ENCODE measurements at regions not wholly inside any gene's neighbourhood (a gene's known extent, or its start where the extent isn't known, plus 50 kb on each side); places are given as distances from the start of the nearest gene placed in this dataset.

DNA sequence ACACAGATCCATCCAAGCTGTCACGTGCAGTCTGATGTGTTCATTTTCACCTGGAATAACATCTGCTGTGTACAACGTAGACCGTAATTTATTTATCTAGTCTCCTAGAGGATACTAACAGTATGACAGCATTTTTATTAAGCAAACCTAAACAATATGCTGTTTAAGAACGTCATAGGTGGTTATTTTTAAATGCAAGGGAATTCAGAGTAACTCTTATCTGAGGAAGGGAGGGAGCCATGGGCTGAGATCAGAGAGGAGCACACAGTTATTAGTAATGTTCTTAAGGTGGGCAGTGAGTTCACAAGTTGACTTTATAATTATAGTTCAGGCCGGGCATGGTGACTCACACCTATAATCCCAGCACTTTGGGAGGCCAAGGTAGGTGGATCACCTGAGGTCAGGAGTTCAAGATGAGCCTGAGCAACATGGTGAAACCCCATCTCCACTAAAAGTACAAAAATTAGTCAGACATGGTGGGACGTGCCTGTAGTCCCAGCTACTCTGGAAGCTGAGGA, 193.6 kb downstream of the UACA start:
- no peak for DNase-seq (ENCODE audit: extremely low spot score)
- Histone ChIP-seq H3K27ac (ENCODE audit: low read depth) (no peak overlapping the region), H3K36me3 (ENCODE audit: insufficient read depth) (no peaks in the 10 kb centered on the region), H3K4me1 (ENCODE audit: insufficient read depth) (no peaks in the 10 kb centered on the region), H3K4me3 (ENCODE audit: low read depth, low read length) (no peak overlapping the region)
- 45% methylated on average over 6 of the region's 6 CpGs for WGBS

DNA sequence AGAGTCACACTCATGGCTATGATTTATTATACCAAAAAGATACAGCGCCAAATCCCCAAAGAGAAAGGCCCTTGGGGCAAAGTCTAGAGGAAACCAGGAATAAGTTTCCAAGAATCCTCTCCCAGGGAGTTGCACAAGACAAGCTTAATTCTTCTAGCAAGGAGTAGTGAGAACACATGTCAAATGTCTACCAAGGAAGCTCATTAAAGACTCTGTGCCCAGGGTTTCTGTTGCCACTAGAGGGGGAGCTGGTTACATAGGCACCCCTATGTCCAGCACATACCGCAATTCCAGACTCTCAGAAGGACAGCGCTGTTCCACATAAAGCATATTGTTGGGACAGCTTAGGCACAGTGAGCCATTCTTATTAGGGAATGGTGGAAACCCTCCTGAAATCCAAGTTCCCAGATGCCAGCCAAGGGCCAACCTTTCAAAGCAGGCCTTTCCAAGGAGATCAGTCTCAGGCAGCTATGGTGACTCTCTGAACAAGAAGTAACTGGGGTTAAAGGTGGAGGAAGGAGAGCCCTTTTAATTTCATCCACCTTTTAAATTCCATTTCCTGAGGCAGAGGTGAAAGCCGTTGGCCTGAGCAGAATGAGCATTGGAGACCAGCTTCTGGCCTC, 194.2 kb downstream of the UACA start:
- H3K4me1 ChIP-seq (ENCODE audit: insufficient read depth), result no peaks in the 10 kb centered on the region
- DNase-seq (ENCODE audit: extremely low spot score), result no peak
- no peaks in the 10 kb centered on the region for H3K36me3 ChIP-seq (ENCODE audit: insufficient read depth)
- 53% methylated on average over 4 of the region's 4 CpGs for WGBS
- no peak overlapping the region for H3K27ac ChIP-seq (ENCODE audit: low read depth)
- H3K4me3 ChIP-seq (ENCODE audit: low read depth, low read length), result no peak overlapping the region

DNA sequence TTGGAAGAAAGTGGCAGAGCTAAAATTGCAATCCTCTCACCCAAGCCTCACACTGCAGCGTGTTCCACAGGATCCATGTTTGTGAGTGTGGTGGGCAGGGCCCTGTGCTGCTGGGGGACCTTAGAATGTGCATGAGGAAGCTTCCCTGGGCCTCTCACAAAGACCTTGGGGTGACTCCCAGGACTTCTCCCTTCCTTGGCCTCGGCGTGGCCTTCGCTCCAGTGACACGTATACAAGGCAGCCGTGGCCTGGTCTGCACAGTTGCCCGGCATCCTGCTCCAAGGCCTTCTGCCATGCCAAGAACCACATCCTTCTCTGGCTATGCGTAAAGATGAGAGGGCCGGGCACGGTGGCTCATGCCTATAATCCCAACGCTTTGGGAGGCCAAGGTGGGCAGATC, 196.4 kb downstream of the UACA start:
- no peak overlapping the region for H3K27ac ChIP-seq (ENCODE audit: low read depth)
- 87% methylated on average over 11 of the region's 11 CpGs for WGBS
- H3K4me1 ChIP-seq (ENCODE audit: insufficient read depth), result no peaks in the 10 kb centered on the region
- no peaks in the 10 kb centered on the region for H3K36me3 ChIP-seq (ENCODE audit: insufficient read depth)
- DNase-seq (ENCODE audit: extremely low spot score), result no peak
- H3K4me3 ChIP-seq (ENCODE audit: low read depth, low read length), result no peak overlapping the region

DNA sequence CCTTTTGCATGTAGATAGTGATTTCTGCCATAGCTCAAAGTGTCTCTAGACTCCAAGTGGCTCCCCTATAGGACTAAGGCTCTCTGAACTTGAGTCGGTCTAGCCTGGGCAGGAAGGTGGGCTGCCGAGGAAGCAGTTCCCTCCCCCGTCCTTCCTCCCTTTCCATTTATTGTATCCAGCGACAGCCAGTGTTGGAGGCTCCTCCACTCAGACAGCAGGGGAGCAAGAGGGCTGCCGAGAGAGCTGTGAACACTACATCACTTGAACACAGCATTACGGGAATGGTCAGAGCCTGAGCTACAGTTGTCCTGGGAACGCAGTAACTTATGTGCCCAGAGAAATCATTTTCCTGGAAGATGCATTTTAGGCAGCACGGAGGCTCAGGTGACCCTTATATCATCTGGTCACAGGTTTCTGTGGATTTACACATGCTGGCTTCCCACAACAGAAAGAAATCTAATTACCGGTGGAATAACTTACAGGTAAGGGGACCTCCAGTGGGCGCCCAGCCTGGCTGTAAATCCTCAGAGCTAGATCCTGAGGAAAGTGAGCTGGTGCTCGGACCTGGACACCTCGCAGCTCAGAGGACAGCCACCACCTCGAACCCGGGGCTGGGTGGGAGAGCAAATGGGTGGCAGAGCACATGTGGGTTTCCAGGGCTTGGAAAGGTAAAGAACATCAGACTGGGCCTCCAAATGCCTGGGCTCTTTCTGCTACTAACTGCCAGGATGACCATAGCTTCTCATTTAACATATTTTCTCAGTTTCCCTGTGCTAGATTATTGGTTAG, 197.1 kb downstream of the UACA start:
- no peaks in the 10 kb centered on the region for H3K4me1 ChIP-seq (ENCODE audit: insufficient read depth)
- H3K27ac ChIP-seq (ENCODE audit: low read depth), result no peak overlapping the region
- no peak overlapping the region for H3K4me3 ChIP-seq (ENCODE audit: low read depth, low read length)
- 72% methylated on average over 14 of the region's 14 CpGs for WGBS
- DNase-seq (ENCODE audit: extremely low spot score), result no peak
- H3K36me3 ChIP-seq (ENCODE audit: insufficient read depth), result no peaks in the 10 kb centered on the region

DNA sequence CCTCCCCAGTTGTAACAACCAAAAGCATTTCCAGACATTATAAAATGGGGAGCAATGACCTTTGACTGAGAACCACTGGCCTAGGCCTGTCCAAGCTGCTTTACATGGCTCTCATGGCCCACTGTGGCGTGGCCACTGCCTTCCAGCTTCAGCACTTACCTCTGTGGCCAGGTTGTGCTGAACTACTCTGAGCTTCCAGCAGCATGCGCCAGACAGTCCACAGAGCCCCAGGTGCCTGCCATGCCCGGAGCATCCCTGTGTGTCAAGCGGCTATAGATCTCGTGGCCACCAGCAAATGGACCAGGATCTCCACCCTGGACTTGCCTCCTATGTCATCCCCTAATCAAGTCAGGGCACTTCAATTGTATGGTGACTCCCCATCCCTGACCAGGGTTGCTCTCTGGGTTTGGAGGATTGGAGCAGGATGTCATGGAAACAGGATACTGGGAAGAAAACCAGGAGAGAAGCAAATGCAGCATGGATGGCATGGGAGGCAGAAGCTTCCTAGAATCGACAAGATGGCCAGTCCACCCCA, 199.7 kb downstream of the UACA start:
- Histone ChIP-seq H3K4me1 (ENCODE audit: insufficient read depth) (no peaks in the 10 kb centered on the region), H3K27ac (ENCODE audit: low read depth) (no peak overlapping the region), H3K36me3 (ENCODE audit: insufficient read depth) (no peaks in the 10 kb centered on the region), H3K4me3 (ENCODE audit: low read depth, low read length) (no peak overlapping the region)
- 95% methylated on average over 6 of the region's 6 CpGs for WGBS
- DNase-seq (ENCODE audit: extremely low spot score), result no peak

DNA sequence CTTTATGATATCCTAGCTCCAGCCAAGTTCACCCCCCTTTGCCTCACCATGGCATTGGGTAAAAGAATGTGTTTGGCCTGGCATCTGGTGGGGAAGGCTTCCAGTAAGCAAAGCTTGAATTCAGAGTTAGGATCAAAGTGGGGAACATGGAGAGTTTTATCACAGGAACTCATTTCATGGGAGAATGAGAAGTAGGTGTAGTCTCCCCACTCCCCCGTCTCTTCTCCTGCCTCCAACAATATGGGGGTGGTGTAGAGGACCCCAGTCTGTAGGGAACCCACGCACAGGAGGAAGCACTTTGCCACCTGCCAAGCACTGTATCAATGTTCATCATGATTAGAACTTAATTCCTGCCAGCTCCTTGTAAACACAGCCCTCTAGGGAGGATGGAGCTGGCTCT, 200.5 kb downstream of the UACA start:
- Histone ChIP-seq H3K4me3 (ENCODE audit: low read depth, low read length) (no peak overlapping the region), H3K4me1 (ENCODE audit: insufficient read depth) (no peaks in the 10 kb centered on the region), H3K27ac (ENCODE audit: low read depth) (no peak overlapping the region), H3K36me3 (ENCODE audit: insufficient read depth) (no peaks in the 10 kb centered on the region)
- 87% methylated on average over 2 of the region's 2 CpGs for WGBS
- DNase-seq (ENCODE audit: extremely low spot score), result no peak

DNA sequence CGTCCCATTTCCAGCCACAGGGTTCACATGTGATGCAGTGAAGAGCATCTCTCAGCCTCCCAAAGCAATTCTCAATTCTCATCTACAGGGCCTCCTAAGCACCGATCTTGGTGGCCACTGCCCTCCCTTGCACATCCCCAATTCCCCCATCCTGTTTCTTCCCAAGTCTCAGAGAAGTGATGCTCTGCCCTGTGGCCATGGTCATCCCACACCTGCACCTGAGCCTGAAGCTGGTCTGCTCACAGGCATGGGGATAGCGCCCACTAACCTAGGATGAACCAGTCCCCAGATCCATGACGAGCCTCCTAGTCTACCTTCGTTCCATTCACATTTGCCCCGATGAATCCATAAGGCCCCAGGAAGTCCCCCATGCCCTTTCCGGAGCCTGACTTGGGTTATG, 201.5 kb downstream of the UACA start:
- Histone ChIP-seq H3K4me1 (ENCODE audit: insufficient read depth) (no peaks in the 10 kb centered on the region), H3K27ac (ENCODE audit: low read depth) (no peak overlapping the region), H3K36me3 (ENCODE audit: insufficient read depth) (no peaks in the 10 kb centered on the region), H3K4me3 (ENCODE audit: low read depth, low read length) (no peak overlapping the region)
- no peak for DNase-seq (ENCODE audit: extremely low spot score)
- 96% methylated on average over 7 of the region's 7 CpGs for WGBS

DNA sequence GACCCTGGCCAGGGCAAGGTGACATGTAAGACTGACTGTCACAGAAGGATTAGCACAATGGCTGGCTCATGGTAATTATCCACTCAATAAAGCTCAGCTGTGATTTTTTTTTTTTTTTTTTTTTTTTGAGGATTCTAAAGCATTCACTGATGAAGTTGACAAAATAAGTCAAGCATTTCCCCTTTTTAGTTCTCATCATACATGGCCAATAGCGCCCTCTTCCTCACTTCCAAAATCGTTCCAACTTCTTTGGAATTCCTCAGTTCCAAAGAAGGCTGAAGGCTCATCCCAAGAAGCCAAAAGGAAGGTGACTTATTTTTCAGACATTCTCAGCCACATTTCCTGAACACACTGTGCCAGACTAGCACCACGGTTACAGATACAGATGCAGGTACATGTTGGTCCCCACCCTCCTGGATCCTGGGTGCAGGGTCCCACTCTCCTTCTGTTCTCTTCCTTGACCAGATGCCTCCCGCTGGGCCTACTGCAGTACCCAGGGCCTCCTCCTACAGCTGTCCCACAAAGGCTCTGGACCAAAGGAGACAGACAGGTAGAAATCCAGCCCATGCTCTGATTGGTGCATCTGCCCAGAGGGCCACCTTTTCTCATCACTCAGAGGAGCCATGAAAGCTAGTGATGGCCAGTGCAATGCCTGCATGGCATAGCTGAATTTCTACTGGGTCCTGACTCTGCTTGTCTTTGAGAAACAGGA, 202.6 kb downstream of the UACA start:
- no peaks in the 10 kb centered on the region for H3K36me3 ChIP-seq (ENCODE audit: insufficient read depth)
- H3K4me1 ChIP-seq (ENCODE audit: insufficient read depth), result no peaks in the 10 kb centered on the region
- no peak overlapping the region for H3K4me3 ChIP-seq (ENCODE audit: low read depth, low read length)
- WGBS, result 86% methylated on average over 4 of the region's 4 CpGs
- no peak for DNase-seq (ENCODE audit: extremely low spot score)
- H3K27ac ChIP-seq (ENCODE audit: low read depth), result no peak overlapping the region

DNA sequence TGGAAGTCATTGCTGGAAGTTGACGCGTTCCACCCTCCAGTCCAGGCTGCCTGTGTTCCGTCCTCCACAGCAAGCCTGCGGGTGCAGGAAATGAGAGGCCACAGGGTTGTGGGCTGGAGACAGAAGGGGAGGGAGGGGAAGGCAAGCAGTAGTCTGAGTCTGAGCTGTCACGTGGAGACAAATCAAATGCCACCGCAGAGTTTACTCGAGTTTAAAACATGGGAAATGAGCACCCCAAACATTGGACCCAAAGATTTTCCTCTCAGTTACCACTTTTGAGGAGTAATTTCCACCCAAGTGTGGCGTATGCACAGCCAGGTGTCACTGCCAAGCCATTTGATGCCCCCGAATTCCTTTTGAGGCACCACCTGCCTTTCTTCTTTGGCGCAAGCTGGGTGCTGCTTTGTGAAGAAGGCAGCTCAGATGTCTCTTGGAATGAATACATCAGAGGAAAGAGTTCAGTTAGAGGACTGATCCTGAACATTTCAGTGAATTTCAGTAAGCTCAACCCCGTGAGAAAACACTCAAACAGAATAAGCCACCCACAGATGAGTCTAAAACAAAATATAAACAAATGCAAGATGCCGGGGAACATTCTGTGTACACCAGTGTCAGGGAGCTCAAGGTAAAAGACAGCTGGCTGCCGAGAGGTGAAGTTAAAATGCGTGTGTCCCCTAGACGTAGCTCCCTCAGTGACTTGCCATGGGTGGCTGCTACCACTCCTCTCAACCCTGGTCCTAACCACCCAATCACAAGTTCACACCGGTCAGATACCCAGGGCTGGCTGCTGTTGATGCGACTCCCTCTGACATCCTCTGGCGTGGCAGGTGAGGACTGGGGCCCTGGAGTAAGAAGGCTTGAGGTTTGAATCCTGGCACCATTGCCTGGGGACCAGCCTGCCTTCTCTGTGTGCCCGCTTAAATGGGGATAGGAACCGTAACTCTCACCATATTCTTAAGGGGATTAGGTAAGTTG, 203.8 kb downstream of the UACA start:
- H3K4me3 ChIP-seq (ENCODE audit: low read depth, low read length), result no peak overlapping the region
- H3K36me3 ChIP-seq (ENCODE audit: insufficient read depth), result no peaks in the 10 kb centered on the region
- WGBS, result 47% methylated on average over 20 of the region's 20 CpGs
- H3K27ac ChIP-seq (ENCODE audit: low read depth), result no peak overlapping the region
- H3K4me1 ChIP-seq (ENCODE audit: insufficient read depth), result no peaks in the 10 kb centered on the region
- DNase-seq (ENCODE audit: extremely low spot score), result no peak

DNA sequence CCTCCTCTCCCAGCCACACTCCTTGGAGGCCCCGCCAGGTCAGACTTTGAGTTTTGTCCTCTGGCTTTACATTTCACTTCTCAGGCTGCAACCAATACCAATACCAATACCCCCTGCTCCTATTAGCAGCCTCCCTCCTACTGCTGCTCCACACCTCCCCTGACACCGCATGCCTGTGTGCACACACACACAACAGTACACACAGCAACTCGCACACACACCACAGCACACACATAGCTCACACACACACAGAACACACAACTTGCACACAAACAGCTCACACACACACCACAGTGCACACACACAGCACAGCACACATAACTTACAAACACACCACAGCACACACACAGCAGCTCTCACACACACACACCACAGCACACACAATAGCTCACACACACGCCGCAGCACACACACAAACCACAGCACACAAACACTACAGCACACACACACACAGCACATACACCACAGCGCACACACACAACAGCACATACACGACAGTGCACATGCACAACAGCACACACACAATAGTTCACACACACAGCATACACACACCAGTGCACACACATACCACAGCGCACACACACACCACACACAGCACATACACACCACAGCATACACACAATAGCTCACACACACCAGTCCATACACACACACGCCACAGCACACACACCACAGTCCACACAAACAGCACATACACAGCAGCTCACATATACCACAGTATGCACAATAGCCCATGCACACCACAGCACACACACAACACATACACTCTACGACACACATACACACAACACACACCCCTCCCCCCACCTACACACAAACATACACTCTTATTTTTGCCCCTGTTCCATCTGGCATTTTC, 204.7 kb downstream of the UACA start:
- Histone ChIP-seq H3K27ac (ENCODE audit: low read depth) (no peak overlapping the region), H3K36me3 (ENCODE audit: insufficient read depth) (no peaks in the 10 kb centered on the region), H3K4me1 (ENCODE audit: insufficient read depth) (no peaks in the 10 kb centered on the region), H3K4me3 (ENCODE audit: low read depth, low read length) (no peak overlapping the region)
- 88% methylated on average over 10 of the region's 10 CpGs for WGBS
- no peak for DNase-seq (ENCODE audit: extremely low spot score)

DNA sequence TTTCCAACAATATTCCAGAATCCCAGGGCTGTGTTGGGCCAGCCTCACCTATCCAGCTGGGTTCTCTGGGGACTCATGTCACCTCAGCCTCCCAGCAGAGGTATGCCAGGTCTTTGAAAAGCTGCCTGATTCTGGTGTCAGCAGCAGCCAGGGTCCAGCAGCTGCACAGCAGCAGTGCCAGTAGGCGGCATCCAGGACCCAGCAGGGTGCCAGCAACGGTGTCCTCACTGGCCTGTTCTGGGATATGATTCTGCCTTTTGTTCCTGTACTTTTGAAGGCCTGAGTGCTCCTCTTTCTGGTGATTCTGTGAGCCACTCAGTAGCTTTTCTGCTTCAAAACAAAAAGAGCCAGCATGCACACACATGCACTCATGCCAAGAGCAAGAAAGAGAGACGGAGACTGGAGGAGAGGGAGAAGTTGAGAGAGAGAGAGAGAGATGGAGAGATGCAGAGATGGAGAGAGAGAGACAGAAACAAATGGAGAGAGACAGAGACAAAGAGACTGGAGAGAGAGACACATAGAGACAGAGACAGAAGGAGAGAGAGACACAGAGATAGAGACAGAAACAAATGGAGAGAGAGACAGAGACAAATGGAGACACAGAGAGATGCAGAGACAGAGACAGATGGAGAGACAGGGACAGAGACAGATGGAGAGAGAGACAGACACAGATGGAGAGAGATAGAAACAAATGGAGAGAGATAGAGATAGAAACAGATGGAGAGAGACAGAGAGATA, 205.7 kb downstream of the UACA start:
- DNase-seq (ENCODE audit: extremely low spot score), result no peak
- H3K27ac ChIP-seq (ENCODE audit: low read depth), result no peak overlapping the region
- H3K36me3 ChIP-seq (ENCODE audit: insufficient read depth), result no peaks in the 10 kb centered on the region
- 77% methylated on average over 3 of the region's 3 CpGs for WGBS
- H3K4me3 ChIP-seq (ENCODE audit: low read depth, low read length), result no peak overlapping the region
- no peaks in the 10 kb centered on the region for H3K4me1 ChIP-seq (ENCODE audit: insufficient read depth)

DNA sequence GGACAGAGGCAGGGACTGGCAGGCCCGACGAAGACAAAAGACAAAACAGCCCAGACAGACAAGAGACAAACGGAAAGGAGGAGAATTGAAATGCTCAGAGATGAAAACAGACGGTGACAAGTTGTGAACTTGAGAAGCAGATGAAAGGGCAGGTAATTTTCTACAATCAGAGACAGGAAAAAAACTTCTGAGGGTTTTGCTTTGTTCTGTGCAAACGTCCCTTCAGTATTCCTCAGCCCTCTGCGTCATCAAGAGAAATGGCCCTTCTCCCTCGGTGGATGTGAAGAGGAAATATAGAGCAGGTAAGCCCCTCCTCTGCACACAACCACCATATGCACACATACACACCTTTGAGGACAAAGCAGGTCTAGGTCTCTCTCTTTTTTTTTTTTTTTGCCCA, 206.6 kb downstream of the UACA start:
- no peak for DNase-seq (ENCODE audit: extremely low spot score)
- Histone ChIP-seq H3K4me1 (ENCODE audit: insufficient read depth) (no peaks in the 10 kb centered on the region), H3K36me3 (ENCODE audit: insufficient read depth) (no peaks in the 10 kb centered on the region), H3K4me3 (ENCODE audit: low read depth, low read length) (no peak overlapping the region), H3K27ac (ENCODE audit: low read depth) (no peak overlapping the region)
- WGBS, result 72% methylated on average over 7 of the region's 7 CpGs
